Stomach (tissue), 4 donors: ENCODE measurements at regions not wholly inside any gene's neighbourhood (a gene's known extent, or its start where the extent isn't known, plus 50 kb on each side); places are given as distances from the start of the nearest gene placed in this dataset.

Source experiments
- POLR2A ChIP-seq, 4 donors: fragments of 450-650 bp; IDR thresholded peaks; one replicate each; pipeline ENCODE4 v1.6.1; 2016; ENCODE audit warnings: antibody characterized with exemption in 4 of 4, control low read depth in 2 of 4, mild to moderate bottlenecking in 1 of 4, moderate library complexity in 1 of 4
- TF ChIP-seq, protein P1 (sequence below), 7 experiments: fragments of 450-650 bp in 4 of 7; fragments of 200-600 bp in 3 of 7; sonication (generic) in 3 of 7; IDR thresholded peaks; one replicate each; pipeline ENCODE4 v1.5.1; 2016 to 2019; ENCODE audit warnings: antibody characterized with exemption in 7 of 7, control low read depth in 2 of 7, mild to moderate bottlenecking in 1 of 7

DNA sequence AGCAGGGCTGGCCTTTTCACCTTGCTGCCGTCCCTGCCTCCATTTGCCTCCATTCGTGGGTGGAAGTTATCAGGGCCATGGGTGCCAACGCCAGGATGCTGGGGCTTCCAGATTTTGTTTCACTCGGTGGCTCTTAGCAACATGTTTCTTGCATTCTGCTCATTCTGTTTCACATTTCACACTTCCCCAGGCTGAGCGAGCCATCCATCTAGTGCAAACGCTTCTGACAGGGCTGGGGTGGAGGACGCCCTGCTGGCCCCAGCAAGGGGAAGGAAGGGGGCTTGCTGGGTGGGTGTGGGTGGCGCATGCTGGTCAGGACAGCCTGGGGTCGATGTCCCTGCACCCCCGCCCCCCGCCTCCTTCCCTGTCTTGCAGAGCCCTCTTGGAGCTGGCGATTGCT lies 165.2 kb downstream of the URI1 start:
- TF ChIP-seq, protein P1, sequence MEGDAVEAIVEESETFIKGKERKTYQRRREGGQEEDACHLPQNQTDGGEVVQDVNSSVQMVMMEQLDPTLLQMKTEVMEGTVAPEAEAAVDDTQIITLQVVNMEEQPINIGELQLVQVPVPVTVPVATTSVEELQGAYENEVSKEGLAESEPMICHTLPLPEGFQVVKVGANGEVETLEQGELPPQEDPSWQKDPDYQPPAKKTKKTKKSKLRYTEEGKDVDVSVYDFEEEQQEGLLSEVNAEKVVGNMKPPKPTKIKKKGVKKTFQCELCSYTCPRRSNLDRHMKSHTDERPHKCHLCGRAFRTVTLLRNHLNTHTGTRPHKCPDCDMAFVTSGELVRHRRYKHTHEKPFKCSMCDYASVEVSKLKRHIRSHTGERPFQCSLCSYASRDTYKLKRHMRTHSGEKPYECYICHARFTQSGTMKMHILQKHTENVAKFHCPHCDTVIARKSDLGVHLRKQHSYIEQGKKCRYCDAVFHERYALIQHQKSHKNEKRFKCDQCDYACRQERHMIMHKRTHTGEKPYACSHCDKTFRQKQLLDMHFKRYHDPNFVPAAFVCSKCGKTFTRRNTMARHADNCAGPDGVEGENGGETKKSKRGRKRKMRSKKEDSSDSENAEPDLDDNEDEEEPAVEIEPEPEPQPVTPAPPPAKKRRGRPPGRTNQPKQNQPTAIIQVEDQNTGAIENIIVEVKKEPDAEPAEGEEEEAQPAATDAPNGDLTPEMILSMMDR (IDR thresholded peaks at IDR 0.05): no peak
- TF ChIP-seq POLR2A (IDR thresholded peaks at IDR 0.05): no peak
